Keratinocyte (primary cell): ENCODE measurements at regions not wholly inside any gene's neighbourhood (a gene's known extent, or its start where the extent isn't known, plus 50 kb on each side); places are given as distances from the start of the nearest gene placed in this dataset.

Source experiments
- DNase-seq: peaks from one replicate; pipeline ENCODE4 v3.0.0-alpha.2; 2011; ENCODE audit warnings: low read depth, missing footprints, low spot score
- FAIRE-seq: peaks from 2 replicates; lab custom pipeline; 2011; peaks lifted over from hg19 to GRCh38; lab: Jason Lieb, UNC
- H2AFZ ChIP-seq: 2 replicates; pipeline ENCODE4 v1.6.0; 2012; ENCODE audit warnings: low read length, control low read depth, inconsistent platforms; ENCODE audit not compliant: control insufficient read depth
- H3K27ac ChIP-seq: 2 replicates; pipeline ENCODE4 v1.5.1; 2011; ENCODE audit warnings: low read length; ENCODE audit not compliant: control insufficient read depth, insufficient read depth
- H3K27me3 ChIP-seq: 3 replicates; pipeline ENCODE4 v1.6.0; 2011; ENCODE audit warnings: low read length; ENCODE audit not compliant: control insufficient read depth, insufficient read depth; ENCODE audit errors: extremely low read depth
- H3K36me3 ChIP-seq, 2 experiments: 2 replicates in 1 of 2; 3 replicates in 1 of 2; pipeline ENCODE4 v1.5.1; 2011; ENCODE audit warnings: low read length in 2 of 2, mild to moderate bottlenecking in 1 of 2; ENCODE audit not compliant: control insufficient read depth in 2 of 2, insufficient read depth in 2 of 2; ENCODE audit errors: extremely low read depth in 1 of 2
- H3K4me1 ChIP-seq: 3 replicates; pipeline ENCODE4 v1.5.1; 2011; ENCODE audit warnings: low read length; ENCODE audit not compliant: control insufficient read depth, insufficient read depth; ENCODE audit errors: extremely low read depth
- H3K4me2 ChIP-seq: 3 replicates; pipeline ENCODE4 v1.6.0; 2011; ENCODE audit warnings: low read depth, low read length; ENCODE audit not compliant: control insufficient read depth, insufficient read depth; ENCODE audit errors: extremely low read depth
- H3K4me3 ChIP-seq, 3 experiments: fragments of 200-600 bp in 1 of 3; sonication (generic) in 1 of 3; 2 replicates in 2 of 3; 3 replicates in 1 of 3; pipeline ENCODE4 v1.5.1; 2011 to 2016; ENCODE audit warnings: low read length in 3 of 3, mild to moderate bottlenecking in 3 of 3, control low read depth in 2 of 3, inconsistent platforms in 1 of 3, low read depth in 1 of 3, mixed read lengths in 1 of 3, mixed run types in 1 of 3, moderate library complexity in 1 of 3; ENCODE audit not compliant: control insufficient read depth in 2 of 3, insufficient read depth in 2 of 3; ENCODE audit errors: extremely low read depth in 1 of 3
- H3K79me2 ChIP-seq: 2 replicates; pipeline ENCODE4 v1.6.0; 2012; ENCODE audit warnings: low read length; ENCODE audit not compliant: control insufficient read depth, insufficient read depth
- H3K9ac ChIP-seq: 3 replicates; pipeline ENCODE4 v1.6.0; 2011; ENCODE audit warnings: low read length; ENCODE audit not compliant: control insufficient read depth, insufficient read depth; ENCODE audit errors: extremely low read depth
- H3K9me1 ChIP-seq: 3 replicates; pipeline ENCODE4 v1.6.0; 2011; ENCODE audit warnings: low read length; ENCODE audit not compliant: control insufficient read depth, insufficient read depth; ENCODE audit errors: extremely low read depth
- H3K9me3 ChIP-seq: 2 replicates; pipeline ENCODE4 v1.5.1; 2012; ENCODE audit warnings: low read depth, low read length; ENCODE audit not compliant: control insufficient read depth
- H4K20me1 ChIP-seq: 3 replicates; pipeline ENCODE4 v1.6.0; 2011; ENCODE audit warnings: low read length; ENCODE audit not compliant: control insufficient read depth, insufficient read depth; ENCODE audit errors: extremely low read depth
- EZH2 ChIP-seq: IDR thresholded peaks from one replicate; pipeline ENCODE4 v1.6.1; 2012; ENCODE audit warnings: inconsistent platforms, mild to moderate bottlenecking, low read length, moderate library complexity
- dilution Hi-C: fragments of 300-500 bp; cut with MboI; formaldehyde crosslinking; loops from one replicate; pipeline ENCODE4 v1.7.0; 2020; ENCODE audit warnings: low sequenced_read_pairs; ENCODE audit not compliant: extremely low pct_ligation_motif_present
- TF ChIP-seq, protein P1 (sequence below), 3 experiments: IDR thresholded peaks in 1 of 3; conservative IDR thresholded peaks in 1 of 3; optimal IDR thresholded peaks in 1 of 3; 2 replicates in 2 of 3; 3 replicates in 1 of 3; pipeline versions ENCODE3 to v1.5.1; 2011; ENCODE audit warnings: low read length in 3 of 3, mild to moderate bottlenecking in 3 of 3, moderate library complexity in 2 of 3, control low read depth in 1 of 3, inconsistent platforms in 1 of 3; ENCODE audit not compliant: insufficient read depth in 2 of 3; ENCODE audit errors: extremely low read depth in 1 of 3

DNA sequence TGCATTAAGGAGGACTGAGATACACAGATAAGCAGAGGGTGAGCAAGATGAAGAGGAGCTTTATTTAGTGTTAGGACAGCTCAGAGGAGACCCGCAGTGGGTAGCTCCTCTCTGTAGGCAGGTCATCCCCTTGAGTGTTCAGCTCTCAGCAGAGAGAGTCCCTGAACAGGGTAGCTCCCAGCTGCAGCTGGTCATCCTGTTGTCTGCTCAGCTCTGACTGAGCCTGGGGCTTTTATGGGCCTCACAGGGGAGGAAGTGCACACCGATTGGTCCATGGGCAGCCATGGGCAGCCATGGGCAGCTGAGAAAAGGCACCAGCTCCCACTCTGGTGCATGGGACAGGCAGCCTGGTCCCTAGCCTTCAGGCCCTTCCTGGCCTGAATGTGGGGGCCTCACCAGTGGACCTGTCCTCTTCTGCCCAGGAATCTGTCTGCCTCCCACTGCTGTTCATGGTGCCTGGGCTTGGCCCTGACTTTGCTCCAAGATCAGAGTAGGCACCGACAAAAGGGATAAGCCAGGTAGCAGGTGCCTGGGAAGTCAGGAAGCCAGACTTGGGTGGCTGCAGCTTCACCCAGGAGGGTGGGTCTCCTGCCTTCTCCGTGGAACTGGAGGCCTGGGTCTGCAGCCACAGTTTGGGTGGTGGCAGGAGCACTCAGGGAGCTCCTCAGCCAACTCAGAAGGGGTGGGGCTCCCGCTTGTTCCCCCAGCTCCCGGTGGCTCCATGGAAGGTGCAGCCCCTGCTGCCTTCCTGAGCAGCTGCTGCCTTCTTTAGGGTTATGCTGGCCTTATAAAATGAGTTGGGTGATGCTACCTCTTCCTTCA is 54.7 kb downstream of the MYEOV start:
- peaks cover 30% of the 10 kb centered on the region for H3K4me1 ChIP-seq
- H4K20me1 ChIP-seq = no peaks in the 10 kb centered on the region
- H3K79me2 ChIP-seq = no peaks in the 10 kb centered on the region
- no peak overlapping the region for H3K9ac ChIP-seq
- H3K9me1 ChIP-seq = no peaks in the 10 kb centered on the region
- H3K36me3 ChIP-seq = no peaks in the 10 kb centered on the region
- no peak overlapping the region for H3K4me2 ChIP-seq
- H3K27ac ChIP-seq = no peak overlapping the region
- H2AFZ ChIP-seq = no peak overlapping the region
- H3K4me3 ChIP-seq = no peak overlapping the region
- dilution Hi-C loops = no loop called here
- no peaks in the 10 kb centered on the region for H3K27me3 ChIP-seq
- no peak for DNase-seq
- H3K9me3 ChIP-seq = peaks cover 5% of the 10 kb centered on the region
- FAIRE-seq = no peak
- TF ChIP-seq, protein P1, sequence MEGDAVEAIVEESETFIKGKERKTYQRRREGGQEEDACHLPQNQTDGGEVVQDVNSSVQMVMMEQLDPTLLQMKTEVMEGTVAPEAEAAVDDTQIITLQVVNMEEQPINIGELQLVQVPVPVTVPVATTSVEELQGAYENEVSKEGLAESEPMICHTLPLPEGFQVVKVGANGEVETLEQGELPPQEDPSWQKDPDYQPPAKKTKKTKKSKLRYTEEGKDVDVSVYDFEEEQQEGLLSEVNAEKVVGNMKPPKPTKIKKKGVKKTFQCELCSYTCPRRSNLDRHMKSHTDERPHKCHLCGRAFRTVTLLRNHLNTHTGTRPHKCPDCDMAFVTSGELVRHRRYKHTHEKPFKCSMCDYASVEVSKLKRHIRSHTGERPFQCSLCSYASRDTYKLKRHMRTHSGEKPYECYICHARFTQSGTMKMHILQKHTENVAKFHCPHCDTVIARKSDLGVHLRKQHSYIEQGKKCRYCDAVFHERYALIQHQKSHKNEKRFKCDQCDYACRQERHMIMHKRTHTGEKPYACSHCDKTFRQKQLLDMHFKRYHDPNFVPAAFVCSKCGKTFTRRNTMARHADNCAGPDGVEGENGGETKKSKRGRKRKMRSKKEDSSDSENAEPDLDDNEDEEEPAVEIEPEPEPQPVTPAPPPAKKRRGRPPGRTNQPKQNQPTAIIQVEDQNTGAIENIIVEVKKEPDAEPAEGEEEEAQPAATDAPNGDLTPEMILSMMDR (optimal IDR thresholded peaks at IDR 0.05 in 1 of 3, IDR thresholded peaks at IDR 0.05 in 1 of 3, conservative IDR thresholded peaks at IDR 0.05 in 1 of 3; ENCODE audit: extremely low read depth in 1 of 3, insufficient read depth in 2 of 3, low read length in 3 of 3) = no peak
- no peak for TF ChIP-seq EZH2

- Histone ChIP-seq H4K20me1 (no peaks in the 10 kb centered on the region), H3K27me3 (no peaks in the 10 kb centered on the region), H3K4me1 (peaks cover 39% of the 10 kb centered on the region), H3K4me2 (no peak overlapping the region), H3K9ac (no peak overlapping the region), H3K27ac (no peak overlapping the region), H3K9me1 (no peaks in the 10 kb centered on the region), H3K9me3 (peaks cover 5% of the 10 kb centered on the region), H2AFZ (no peak overlapping the region), H3K79me2 (no peaks in the 10 kb centered on the region), H3K4me3 (no peak overlapping the region), H3K36me3 (no peaks in the 10 kb centered on the region)
- dilution Hi-C loops = no loop called here
- DNase-seq (no peak), FAIRE-seq (no peak)
- no peak for TF ChIP-seq EZH2
- TF ChIP-seq, protein P1 (optimal IDR thresholded peaks at IDR 0.05 in 1 of 3, IDR thresholded peaks at IDR 0.05 in 1 of 3, conservative IDR thresholded peaks at IDR 0.05 in 1 of 3; ENCODE audit: extremely low read depth in 1 of 3, insufficient read depth in 2 of 3, low read length in 3 of 3) = no peak
Observed at GRCh38 chr11:69350040-69350439, 56.1 kb downstream of the MYEOV start.
